NCI-H1436 (cell line): ENCODE measurements at regions not wholly inside any gene's neighbourhood (a gene's known extent, or its start where the extent isn't known, plus 50 kb on each side); places are given as distances from the start of the nearest gene placed in this dataset.

Experiments used
- DNase-seq: peaks from one replicate; lab custom pipeline; 2025; lab: John Stamatoyannopoulos, UW

GRCh38 chr3:132236701-132237651 lies 80.2 kb upstream of the ACP3 start:
- no peak for DNase-seq

GRCh38 chr3:132237652-132238032 lies 79.6 kb upstream of the ACP3 start:
- no peak for DNase-seq

GRCh38 chr3:132239587-132239986 lies 77.6 kb upstream of the ACP3 start:
- no peak for DNase-seq

- DNase-seq = no peak
These were observed 75.3 kb upstream of the ACP3 start for GRCh38 chr3:132241776-132242514.

- no peak for DNase-seq
These were observed 74.4 kb upstream of the ACP3 start for GRCh38 chr3:132242790-132243189.

GRCh38 chr3:132245552-132246142 lies 71.6 kb upstream of the ACP3 start:
- DNase-seq = no peak

GRCh38 chr3:132246212-132246611 lies 71.0 kb upstream of the ACP3 start:
- no peak for DNase-seq

GRCh38 chr3:132247211-132247610 lies 70.0 kb upstream of the ACP3 start:
- no peak for DNase-seq

- no peak for DNase-seq
These were observed 68.7 kb upstream of the ACP3 start for GRCh38 chr3:132248490-132248889.

- DNase-seq = peak; percentile 64
These were observed 63.8 kb upstream of the ACP3 start for GRCh38 chr3:132253262-132253878.

- DNase-seq = no peak
These were observed 63.0 kb upstream of the ACP3 start for GRCh38 chr3:132254076-132254755.

- DNase-seq = no peak
These were observed 62.0 kb upstream of the ACP3 start for GRCh38 chr3:132255041-132255745.

GRCh38 chr3:132256989-132257388 lies 60.2 kb upstream of the ACP3 start:
- DNase-seq = peak; percentile 29

GRCh38 chr3:132261506-132261905 lies 55.7 kb upstream of the ACP3 start:
- DNase-seq = no peak

GRCh38 chr3:132262305-132262704 lies 54.9 kb upstream of the ACP3 start:
- no peak for DNase-seq

GRCh38 chr3:132262956-132263355 lies 54.3 kb upstream of the ACP3 start:
- DNase-seq = no peak

- DNase-seq = no peak
These were observed 52.2 kb upstream of the ACP3 start for GRCh38 chr3:132265028-132265427.

- no peak for DNase-seq
These were observed 51.7 kb upstream of the ACP3 start for GRCh38 chr3:132265488-132265887.

GRCh38 chr3:132267391-132267993 lies 49.7 kb upstream of the ACP3 start:
- DNase-seq = no peak
